GM12892 (cell line): ENCODE measurements at regions not wholly inside any gene's neighbourhood (a gene's known extent, or its start where the extent isn't known, plus 50 kb on each side); places are given as distances from the start of the nearest gene placed in this dataset.
"Not testable (repeated sequence)": the region's sequence is repeated elsewhere in the genome, so short reads cannot be mapped to it uniquely, and the experiment has no call there.

ENCODE experiments used
- DNase-seq: peaks from one replicate; pipeline ENCODE4 v3.0.0; 2011; ENCODE audit not compliant: insufficient read length
- FAIRE-seq: peaks from 2 replicates; lab custom pipeline; 2011; peaks lifted over from hg19 to GRCh38; lab: Jason Lieb, UNC
- POLR2A ChIP-seq: IDR thresholded peaks from 2 replicates; pipeline ENCODE4 v1.6.1; 2011; ENCODE audit warnings: low read depth, low read length, control low read depth
- POLR2AphosphoS5 ChIP-seq: IDR thresholded peaks from 2 replicates; pipeline ENCODE4 v1.6.1; 2011; ENCODE audit warnings: low read depth, low read length, control low read depth
- TAF1 ChIP-seq: IDR thresholded peaks from 2 replicates; pipeline ENCODE4 v1.6.1; 2011; ENCODE audit warnings: low read depth, mild to moderate bottlenecking, control low read depth, low read length, borderline replicate concordance

DNA sequence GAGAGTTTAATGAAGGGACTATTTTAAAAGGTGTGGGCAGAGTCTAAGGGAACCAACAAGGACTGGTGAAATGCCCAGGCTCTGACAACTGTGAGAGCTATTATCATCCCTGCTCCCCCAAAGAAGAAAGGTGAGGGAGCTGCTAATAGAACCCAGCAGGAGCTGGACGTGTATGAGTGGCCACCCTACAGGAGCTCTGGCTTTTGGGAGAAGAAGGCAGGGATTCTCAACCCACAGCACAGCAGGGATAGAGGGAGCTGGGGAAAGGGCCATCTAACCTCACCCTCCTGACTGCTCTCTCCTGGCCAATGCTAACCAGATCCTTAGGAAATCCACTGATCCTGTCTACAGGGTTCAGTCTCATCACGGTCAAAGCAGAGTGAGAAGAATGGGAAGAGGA lies 57.1 kb downstream of the GRIN2B start:
- FAIRE-seq (no peak), DNase-seq (no peak)
- no peak for TF ChIP-seq POLR2AphosphoS5
- no peak for TF ChIP-seq TAF1
- TF ChIP-seq POLR2A = no peak

DNA sequence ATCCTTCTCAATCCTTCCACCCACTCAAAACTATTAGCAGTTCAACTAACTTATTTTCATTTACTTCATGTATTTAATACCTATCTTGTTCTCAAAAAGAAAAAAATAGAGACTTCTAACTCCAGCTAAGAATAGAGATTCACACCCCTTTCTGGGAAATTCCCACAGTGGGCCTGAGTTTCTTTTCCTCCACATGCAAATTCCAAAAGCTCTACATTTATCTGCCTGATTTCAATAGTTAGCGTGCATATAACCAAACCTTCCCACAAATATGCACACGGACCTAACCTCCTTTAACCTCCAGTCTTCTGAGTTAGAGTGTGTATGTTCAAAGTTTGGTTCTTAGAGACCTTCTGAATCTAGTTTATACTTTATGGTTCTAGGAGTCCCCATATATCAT lies 62.5 kb downstream of the GRIN2B start:
- no peak for TF ChIP-seq TAF1
- TF ChIP-seq POLR2A = no peak
- TF ChIP-seq POLR2AphosphoS5 = no peak
- no peak for DNase-seq
- FAIRE-seq = no peak

DNA sequence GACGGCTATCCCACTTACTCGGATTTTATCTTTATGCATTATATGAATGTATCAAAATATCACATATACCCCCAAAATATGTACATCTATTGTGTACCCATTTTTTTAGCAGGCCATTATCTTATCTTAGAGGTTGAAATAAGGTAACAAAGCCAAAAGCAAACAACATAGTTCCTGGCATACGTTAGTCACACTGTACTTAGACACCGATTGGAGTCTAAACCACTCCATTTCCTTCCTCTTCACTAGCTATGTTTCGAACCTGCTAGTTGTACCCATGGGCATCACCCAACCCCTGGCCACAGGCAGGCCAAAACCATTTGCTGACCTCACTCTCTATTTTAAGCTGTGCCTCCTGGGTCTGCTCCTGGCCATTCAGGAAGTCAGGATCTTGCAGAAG lies 66.3 kb downstream of the GRIN2B start:
- TF ChIP-seq TAF1 (no peak), POLR2AphosphoS5 (no peak), POLR2A (no peak)
- no peak for DNase-seq
- no peak for FAIRE-seq

DNA sequence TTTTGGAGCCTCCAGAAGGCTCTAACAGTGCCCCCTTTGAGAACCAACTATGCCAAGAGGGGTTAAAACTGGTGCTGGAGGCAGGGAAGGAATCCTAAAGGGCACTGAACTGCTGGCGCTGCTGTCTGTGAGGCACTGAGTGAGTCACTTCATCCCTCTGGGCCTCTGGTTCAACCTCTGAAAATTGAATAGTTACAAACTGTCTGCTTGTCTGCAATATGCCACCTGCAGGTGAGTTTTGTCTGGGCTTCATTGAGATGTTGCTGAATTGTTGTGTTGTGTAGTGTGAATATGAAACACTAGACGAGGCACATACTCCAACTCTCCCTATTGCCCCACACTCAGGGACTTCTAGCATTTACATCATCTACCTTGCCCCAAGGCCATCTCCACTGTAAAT lies 68.0 kb downstream of the GRIN2B start:
- TF ChIP-seq POLR2A (no peak), TAF1 (no peak), POLR2AphosphoS5 (no peak)
- FAIRE-seq (no peak), DNase-seq (no peak)

DNA sequence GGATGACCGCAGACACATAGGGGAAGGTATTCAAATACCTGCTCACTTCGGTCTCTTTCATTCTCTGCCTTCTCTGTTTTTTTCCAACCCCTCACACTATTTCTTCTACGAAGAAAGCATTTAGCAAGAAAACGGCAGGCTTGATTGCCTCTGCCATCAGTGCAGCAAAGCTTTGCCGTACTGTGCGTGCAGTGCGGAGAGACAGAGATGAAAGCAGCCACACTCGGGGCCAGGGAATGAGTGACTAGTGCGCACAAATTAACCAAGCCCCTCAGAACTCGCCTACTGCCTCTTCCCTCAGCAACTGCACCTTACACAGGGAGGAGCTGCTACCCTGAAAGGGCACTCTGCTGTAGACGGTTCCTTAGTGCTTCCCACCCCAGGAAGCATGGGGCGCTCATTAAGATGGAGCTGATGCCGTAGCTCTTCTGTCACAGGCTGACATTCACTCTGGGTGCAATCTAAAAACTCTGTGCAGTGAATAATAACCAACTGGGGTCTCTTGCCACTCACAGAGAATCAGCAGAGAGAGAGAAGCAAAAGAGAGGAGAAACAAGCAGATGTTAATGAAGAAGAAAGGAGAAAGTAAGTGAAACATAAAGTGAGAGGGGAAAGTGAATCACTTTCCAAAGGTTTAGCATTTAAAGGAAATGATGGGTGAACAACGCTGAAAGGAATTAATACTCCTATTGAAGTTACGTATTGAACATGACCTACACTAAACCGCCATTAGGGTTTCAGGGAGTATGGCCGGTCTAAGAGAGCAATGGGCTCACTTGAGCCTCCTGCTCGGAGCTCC lies 69.4 kb downstream of the GRIN2B start:
- TF ChIP-seq POLR2AphosphoS5 = no peak
- no peak for TF ChIP-seq POLR2A
- no peak for TF ChIP-seq TAF1
- FAIRE-seq = no peak
- DNase-seq = no peak

DNA sequence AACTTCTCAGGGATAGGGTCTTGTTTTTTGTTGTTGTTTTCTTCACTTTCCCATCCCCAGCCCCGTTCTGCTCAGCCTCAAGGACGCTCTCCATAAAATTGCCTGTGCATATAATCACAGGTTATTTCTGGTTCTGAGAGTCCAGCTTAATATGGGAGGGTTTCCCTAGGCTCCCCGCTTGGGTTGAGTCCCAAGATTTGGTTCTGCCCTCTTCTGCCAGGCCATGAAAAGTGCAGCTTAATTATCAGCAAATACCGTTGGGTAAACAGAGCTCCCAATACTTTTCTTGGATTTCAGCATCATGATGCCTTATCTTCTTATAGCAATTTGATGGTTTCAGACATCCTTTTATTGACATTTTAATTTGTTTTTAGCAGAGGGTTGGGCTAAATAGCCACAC lies 75.6 kb downstream of the GRIN2B start:
- DNase-seq (no peak), FAIRE-seq (no peak)
- TF ChIP-seq POLR2AphosphoS5 = no peak
- TF ChIP-seq POLR2A = no peak
- TF ChIP-seq TAF1 = no peak

DNA sequence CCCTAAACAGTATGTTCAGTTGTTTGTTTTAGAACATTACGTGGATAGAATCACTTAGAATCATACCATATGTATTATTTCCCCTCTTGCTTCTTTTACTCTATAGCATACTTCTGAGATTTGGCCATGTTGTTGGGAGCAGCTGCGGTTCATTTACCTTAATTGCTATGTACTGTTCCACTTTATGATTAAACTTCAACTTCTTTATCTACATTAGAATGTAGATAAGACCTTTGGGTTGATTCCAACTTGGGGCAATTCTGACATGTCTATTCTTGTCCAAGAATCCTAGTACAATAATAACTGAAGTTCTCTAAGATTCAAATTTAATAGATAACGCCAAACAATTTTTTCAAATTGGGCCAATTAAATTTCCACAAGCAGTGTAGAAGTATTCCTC lies 80.7 kb downstream of the GRIN2B start:
- FAIRE-seq = no peak
- no peak for TF ChIP-seq TAF1
- TF ChIP-seq POLR2AphosphoS5 = no peak
- no peak for TF ChIP-seq POLR2A
- DNase-seq = no peak

DNA sequence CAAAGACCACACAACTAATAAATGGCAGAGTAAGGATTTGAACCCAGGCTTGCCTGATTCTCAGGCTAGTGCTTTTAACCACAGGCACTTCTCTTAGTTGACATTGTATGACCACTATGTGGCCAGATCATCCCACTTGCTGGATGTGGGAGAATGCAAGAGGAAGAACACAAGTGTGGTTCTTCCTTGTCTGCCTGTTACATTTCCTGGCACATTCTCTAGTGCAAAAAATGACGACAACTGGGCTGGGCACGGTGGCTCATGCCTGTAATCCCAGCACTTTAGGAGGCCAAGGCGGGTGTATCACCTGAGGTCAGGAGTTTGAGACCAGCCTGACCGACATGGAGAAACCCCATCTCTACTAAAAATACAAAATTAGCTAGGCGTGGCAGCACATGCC lies 83.0 kb downstream of the GRIN2B start:
- not testable (repeated sequence) for FAIRE-seq, DNase-seq

DNA sequence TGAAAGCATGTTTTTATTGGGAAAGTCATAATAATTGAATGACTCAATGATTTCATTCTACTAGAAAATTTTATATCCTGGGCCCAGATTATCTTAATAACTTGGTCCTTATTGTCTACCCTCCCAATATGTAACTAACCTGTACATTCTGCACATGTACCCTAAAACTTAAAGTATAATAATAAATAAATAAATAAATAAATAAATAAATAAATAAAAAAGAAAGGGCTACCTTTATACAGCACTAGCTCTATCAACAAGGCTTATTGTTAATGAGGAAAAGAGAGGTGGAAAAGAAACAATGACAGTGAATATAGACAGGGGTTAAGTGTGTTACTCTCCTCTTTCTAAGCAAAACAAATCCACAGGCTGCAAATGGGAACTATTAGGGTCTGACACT lies 83.6 kb downstream of the GRIN2B start:
- TF ChIP-seq TAF1 (no peak), POLR2AphosphoS5 (no peak), POLR2A (no peak)
- FAIRE-seq (no peak), DNase-seq (no peak)

DNA sequence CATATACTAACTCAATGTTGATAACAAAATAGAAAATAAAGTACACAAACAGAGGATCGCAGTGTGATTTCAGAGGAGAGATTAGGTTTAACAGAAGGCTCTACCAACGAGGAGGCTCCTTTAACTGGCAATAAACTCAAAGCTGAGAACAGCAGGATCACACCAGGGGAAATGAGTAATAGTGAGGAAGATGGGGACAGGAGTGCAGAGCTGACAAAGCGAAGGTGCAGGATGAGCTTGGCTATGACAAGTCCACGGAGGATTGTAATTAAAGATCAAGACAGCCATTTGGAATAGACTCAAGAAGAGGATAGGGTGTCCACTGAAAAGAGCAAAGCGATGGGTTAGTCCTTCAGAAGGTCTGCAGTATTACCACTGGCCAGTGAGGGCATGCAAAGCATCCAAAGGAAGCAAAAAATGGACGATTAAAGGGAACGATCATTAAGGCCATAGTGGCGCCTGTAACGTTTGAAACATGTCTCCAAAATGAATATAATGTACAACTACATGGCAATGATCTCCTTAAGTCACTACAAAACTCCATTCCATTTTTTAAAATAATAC lies 85.3 kb downstream of the GRIN2B start:
- no peak for DNase-seq
- TF ChIP-seq TAF1 (no peak), POLR2A (no peak), POLR2AphosphoS5 (no peak)
- FAIRE-seq = no peak

DNA sequence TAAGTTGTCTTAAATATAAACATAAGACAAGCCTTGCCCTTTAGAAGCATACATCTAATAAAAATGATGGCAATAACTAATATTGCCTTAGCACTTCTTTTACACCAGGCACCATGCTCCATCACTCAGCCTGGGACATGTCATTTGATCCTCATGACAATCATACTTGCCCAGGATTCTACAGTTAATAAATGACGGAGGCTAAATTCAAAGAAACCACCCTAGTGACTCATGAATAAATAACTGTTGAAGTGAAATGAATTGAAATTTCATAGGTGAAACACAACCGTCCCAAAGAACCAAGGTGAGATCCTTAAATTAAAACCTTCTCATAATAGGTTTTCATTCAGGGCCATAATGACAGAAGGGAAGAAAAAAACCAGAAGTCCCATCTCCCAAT lies 89.5 kb downstream of the GRIN2B start:
- no peak for DNase-seq
- TF ChIP-seq POLR2AphosphoS5 (no peak), TAF1 (no peak), POLR2A (no peak)
- no peak for FAIRE-seq

DNA sequence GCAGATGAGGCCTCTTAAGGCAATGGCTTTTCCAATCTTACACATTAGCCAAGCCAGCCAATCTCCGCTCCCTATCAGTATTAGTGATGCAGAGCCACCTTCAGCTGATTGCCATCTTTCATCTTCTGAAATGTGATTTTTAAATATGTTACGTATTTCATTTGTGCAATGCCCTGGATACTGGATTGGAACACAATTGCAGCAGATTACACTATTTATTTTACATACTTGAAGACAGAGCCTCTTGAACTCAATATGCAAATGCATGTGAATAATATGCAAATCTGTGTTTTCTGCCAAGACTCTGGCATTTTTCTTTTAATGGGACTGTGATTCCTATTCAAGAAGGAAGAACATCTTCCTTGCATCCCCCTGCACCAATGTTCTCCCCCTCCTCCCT lies 90.5 kb downstream of the GRIN2B start:
- FAIRE-seq = no peak
- no peak for DNase-seq
- TF ChIP-seq TAF1 = no peak
- no peak for TF ChIP-seq POLR2AphosphoS5
- no peak for TF ChIP-seq POLR2A
